Suprapubic skin (tissue), 4 donors: ENCODE measurements at regions not wholly inside any gene's neighbourhood (a gene's known extent, or its start where the extent isn't known, plus 50 kb on each side); places are given as distances from the start of the nearest gene placed in this dataset.

Experiments used
- DNase-seq, 2 donors: peaks; one replicate each; pipeline ENCODE4 v3.0.0-alpha.2; 2019; ENCODE audit warnings: low spot score in 2 of 2
- H3K27ac ChIP-seq: fragments of 200-600 bp; sonication (generic); one replicate; pipeline ENCODE4 v1.5.1; 2019
- H3K27me3 ChIP-seq: fragments of 200-600 bp; sonication (generic); one replicate; pipeline ENCODE4 v1.5.1; 2019
- H3K36me3 ChIP-seq: fragments of 200-600 bp; sonication (generic); one replicate; pipeline ENCODE4 v1.5.1; 2019
- H3K4me1 ChIP-seq: fragments of 200-600 bp; sonication (generic); one replicate; pipeline ENCODE4 v1.5.1; 2019
- H3K4me3 ChIP-seq: fragments of 200-600 bp; sonication (generic); one replicate; pipeline ENCODE4 v1.5.1; 2019; ENCODE audit warnings: mild to moderate bottlenecking
- H3K9me3 ChIP-seq: fragments of 200-600 bp; sonication (generic); one replicate; pipeline ENCODE4 v1.5.1; 2019
- EP300 ChIP-seq: sonication (generic); formaldehyde crosslinking; IDR thresholded peaks from one replicate; pipeline ENCODE4 v1.6.1; 2017; ENCODE audit warnings: antibody characterized with exemption
- POLR2A ChIP-seq, 2 donors: fragments of 450-650 bp; IDR thresholded peaks; one replicate each; pipeline ENCODE4 v1.6.1; 2017; ENCODE audit warnings: antibody characterized with exemption in 2 of 2, mild to moderate bottlenecking in 2 of 2, moderate library complexity in 2 of 2
- POLR2AphosphoS5 ChIP-seq, 3 donors: sonication (generic); formaldehyde crosslinking; IDR thresholded peaks; one replicate each; pipeline ENCODE4 v1.6.1; 2017; ENCODE audit warnings: antibody characterized with exemption in 3 of 3
- WGBS: methylation state at CpG from one replicate; pipeline ENCODE4 v1.1.5; 2018; 5-methylcytosine and 5-hydroxymethylcytosine counted together
- TF ChIP-seq, protein P1 (sequence below), 2 donors: fragments of 200-600 bp in 1 of 2; fragments of 450-650 bp in 1 of 2; sonication (generic) in 1 of 2; IDR thresholded peaks; one replicate each; pipeline ENCODE4 v1.5.1; 2016 to 2019; ENCODE audit warnings: antibody characterized with exemption in 2 of 2, mild to moderate bottlenecking in 1 of 2, moderate library complexity in 1 of 2

DNA sequence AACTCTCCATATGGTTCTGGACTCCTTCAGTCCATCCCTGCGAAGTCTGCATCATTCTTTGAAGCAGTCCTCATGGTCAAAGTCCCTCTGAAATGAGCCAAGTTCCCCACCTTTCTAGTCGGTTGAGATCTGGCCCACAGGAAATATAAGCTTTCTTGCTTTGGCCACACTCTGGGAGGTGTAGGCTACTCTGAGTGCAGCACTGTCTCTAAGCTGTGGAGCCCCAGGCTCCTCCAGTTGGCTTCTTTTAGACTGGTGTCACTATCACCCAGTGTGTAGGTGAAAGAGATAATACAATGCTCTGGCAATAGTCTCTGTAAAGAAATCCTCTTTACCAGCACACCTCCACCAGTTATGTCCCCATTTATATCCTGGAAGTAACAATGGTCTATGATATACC, 486.5 kb upstream of the KLF12 start:
- Histone ChIP-seq H3K27me3 (no peaks in the 10 kb centered on the region), H3K27ac (no peak overlapping the region), H3K4me1 (no peaks in the 10 kb centered on the region), H3K9me3 (no peaks in the 10 kb centered on the region), H3K4me3 (no peak overlapping the region), H3K36me3 (no peaks in the 10 kb centered on the region)
- no peak for TF ChIP-seq POLR2AphosphoS5 (IDR thresholded peaks at IDR 0.05)
- TF ChIP-seq, protein P1, sequence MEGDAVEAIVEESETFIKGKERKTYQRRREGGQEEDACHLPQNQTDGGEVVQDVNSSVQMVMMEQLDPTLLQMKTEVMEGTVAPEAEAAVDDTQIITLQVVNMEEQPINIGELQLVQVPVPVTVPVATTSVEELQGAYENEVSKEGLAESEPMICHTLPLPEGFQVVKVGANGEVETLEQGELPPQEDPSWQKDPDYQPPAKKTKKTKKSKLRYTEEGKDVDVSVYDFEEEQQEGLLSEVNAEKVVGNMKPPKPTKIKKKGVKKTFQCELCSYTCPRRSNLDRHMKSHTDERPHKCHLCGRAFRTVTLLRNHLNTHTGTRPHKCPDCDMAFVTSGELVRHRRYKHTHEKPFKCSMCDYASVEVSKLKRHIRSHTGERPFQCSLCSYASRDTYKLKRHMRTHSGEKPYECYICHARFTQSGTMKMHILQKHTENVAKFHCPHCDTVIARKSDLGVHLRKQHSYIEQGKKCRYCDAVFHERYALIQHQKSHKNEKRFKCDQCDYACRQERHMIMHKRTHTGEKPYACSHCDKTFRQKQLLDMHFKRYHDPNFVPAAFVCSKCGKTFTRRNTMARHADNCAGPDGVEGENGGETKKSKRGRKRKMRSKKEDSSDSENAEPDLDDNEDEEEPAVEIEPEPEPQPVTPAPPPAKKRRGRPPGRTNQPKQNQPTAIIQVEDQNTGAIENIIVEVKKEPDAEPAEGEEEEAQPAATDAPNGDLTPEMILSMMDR (IDR thresholded peaks at IDR 0.05): no peak
- no peak for TF ChIP-seq EP300
- TF ChIP-seq POLR2A (IDR thresholded peaks at IDR 0.05): no peak
- DNase-seq: no peak
- 45% methylated on average over 2 of the region's 2 CpGs for WGBS

DNA sequence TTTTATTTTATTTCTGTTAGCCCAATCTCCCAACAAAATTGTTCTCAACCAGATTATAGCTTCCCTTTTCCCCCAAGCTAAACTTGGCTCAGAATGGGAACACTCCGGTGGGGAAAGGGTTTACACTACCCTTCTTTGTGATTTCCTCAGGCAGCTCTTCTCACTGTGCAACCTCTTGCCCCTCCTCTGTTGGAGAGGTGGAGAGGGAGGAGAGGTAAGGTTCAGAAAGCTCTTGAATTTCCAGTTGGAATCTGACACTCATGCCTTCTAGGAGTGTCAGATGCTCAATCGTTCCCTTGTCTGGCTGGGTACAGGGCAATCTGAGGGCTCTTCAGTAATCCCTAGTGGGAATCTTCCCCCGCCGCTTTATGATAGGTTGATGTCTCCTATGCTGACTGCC, 486.1 kb upstream of the KLF12 start:
- no peak for DNase-seq
- no peaks in the 10 kb centered on the region for H3K36me3 ChIP-seq
- no peaks in the 10 kb centered on the region for H3K4me1 ChIP-seq
- no peak for TF ChIP-seq POLR2A (IDR thresholded peaks at IDR 0.05)
- TF ChIP-seq, protein P1 (IDR thresholded peaks at IDR 0.05): no peak
- no peak for TF ChIP-seq EP300
- TF ChIP-seq POLR2AphosphoS5 (IDR thresholded peaks at IDR 0.05): no peak
- 79% methylated on average over 4 of the region's 4 CpGs for WGBS
- H3K27me3 ChIP-seq: no peaks in the 10 kb centered on the region
- H3K9me3 ChIP-seq: no peaks in the 10 kb centered on the region
- H3K27ac ChIP-seq: no peak overlapping the region
- H3K4me3 ChIP-seq: no peak overlapping the region

DNA sequence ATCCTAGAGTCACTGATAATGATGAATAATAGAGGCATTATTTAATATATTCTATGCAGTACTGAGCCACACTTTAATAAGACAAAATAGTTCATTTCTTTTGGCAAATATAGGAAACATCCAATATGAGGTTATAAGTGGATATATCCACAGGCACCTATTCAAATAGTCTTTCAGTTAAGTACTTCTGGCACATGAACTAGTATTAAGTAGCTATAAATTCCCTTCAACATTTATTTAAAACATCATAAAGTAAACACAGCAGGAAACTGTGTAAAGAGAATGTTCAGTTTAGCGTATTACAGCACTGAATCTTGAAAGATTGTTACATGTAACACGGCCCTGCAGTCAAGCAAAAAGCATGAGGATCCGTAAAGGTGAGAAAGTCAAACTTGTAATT, 463.3 kb upstream of the KLF12 start:
- WGBS: 85% methylated on average over 3 of the region's 3 CpGs

DNA sequence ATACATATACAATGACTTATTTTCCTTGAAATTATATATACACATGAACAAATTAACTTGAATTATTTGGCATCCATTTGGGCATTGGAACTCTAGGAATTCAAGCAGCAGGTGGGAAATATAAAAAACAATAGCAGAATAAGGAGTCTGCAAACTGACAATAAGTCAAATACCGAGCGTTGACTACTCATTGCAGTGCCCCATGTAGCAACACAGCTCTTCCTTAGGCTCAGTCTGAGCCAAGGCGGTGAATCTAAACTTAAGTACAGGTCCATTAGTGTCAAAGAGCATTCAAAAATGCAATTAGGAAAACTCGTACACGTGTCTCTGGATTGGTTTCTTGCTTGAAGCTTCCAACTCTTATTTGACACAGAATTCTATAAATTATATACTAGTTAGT, 462.5 kb upstream of the KLF12 start:
- H3K36me3 ChIP-seq: no peaks in the 10 kb centered on the region
- H3K9me3 ChIP-seq: no peaks in the 10 kb centered on the region
- H3K4me3 ChIP-seq: no peak overlapping the region
- H3K27me3 ChIP-seq: no peaks in the 10 kb centered on the region
- H3K27ac ChIP-seq: no peak overlapping the region
- WGBS: 69% methylated on average over 5 of the region's 5 CpGs
- no peak for DNase-seq
- TF ChIP-seq, protein P1 (IDR thresholded peaks at IDR 0.05): no peak
- no peak for TF ChIP-seq POLR2A (IDR thresholded peaks at IDR 0.05)
- no peak for TF ChIP-seq EP300
- H3K4me1 ChIP-seq: no peaks in the 10 kb centered on the region

More for the DNA sequence above, 463.3 kb upstream of the KLF12 start:
- Histone ChIP-seq H3K36me3 (no peaks in the 10 kb centered on the region), H3K4me3 (no peak overlapping the region), H3K9me3 (no peaks in the 10 kb centered on the region), H3K27me3 (no peaks in the 10 kb centered on the region), H3K27ac (no peak overlapping the region), H3K4me1 (no peaks in the 10 kb centered on the region)
- no peak for DNase-seq
- TF ChIP-seq, protein P1 (IDR thresholded peaks at IDR 0.05): no peak
- no peak for TF ChIP-seq POLR2AphosphoS5 (IDR thresholded peaks at IDR 0.05)

DNA sequence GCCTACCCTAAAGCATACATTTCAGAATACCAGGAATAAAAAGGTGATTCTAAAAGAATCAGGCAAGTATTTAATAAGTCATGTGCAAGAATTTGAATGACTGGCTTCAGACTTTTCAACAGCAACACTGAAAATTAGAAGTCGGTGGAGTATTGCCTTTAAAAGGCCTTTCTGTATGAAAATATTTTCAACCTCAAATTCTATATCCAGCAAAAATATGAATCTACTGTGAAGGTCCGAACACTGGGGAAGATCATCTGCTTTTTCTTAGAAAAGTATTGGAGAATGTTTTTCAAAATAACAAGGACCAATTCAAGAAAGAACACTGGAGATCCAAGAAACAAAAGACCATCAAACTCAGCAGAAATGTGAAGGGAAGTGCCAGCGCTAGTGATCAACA, 459.5 kb upstream of the KLF12 start:
- Histone ChIP-seq H3K27ac (no peak overlapping the region), H3K27me3 (no peaks in the 10 kb centered on the region), H3K36me3 (no peaks in the 10 kb centered on the region), H3K4me3 (no peak overlapping the region), H3K4me1 (no peaks in the 10 kb centered on the region), H3K9me3 (no peaks in the 10 kb centered on the region)
- no peak for DNase-seq
- WGBS: 93% methylated on average over 3 of the region's 3 CpGs
- TF ChIP-seq POLR2A (IDR thresholded peaks at IDR 0.05): no peak
- no peak for TF ChIP-seq POLR2AphosphoS5 (IDR thresholded peaks at IDR 0.05)
- no peak for TF ChIP-seq EP300
- TF ChIP-seq, protein P1 (IDR thresholded peaks at IDR 0.05): no peak
